Panc1 (cell line): ENCODE measurements at regions not wholly inside any gene's neighbourhood (a gene's known extent, or its start where the extent isn't known, plus 50 kb on each side); places are given as distances from the start of the nearest gene placed in this dataset.

Source experiments
- ATAC-seq: fragments of 200-7000 bp; cut with Tn5 transposase; 2 replicates; pipeline ENCODE4 v1.9.1; 2020; ENCODE audit warnings: mild to moderate bottlenecking, moderate library complexity
- BruUV-seq: library from RNA; stranded (reverse); fragments of 400-500 nt; replicated peaks from 2 replicates; lab custom pipeline; 2021; lab: Mats Ljungman, UMichigan
- CTCF ChIA-PET: fragments of 300-600 bp; sonication (Branson Sonifier 250); formaldehyde crosslinking; loops from one replicate; lab custom pipeline; 2022; ENCODE audit warnings: antibody characterized with exemption; lab: Charles Lee
- POLR2A ChIA-PET: fragments of 300-600 bp; sonication (Branson Sonifier 250); formaldehyde crosslinking; loops from one replicate; lab custom pipeline; 2022; ENCODE audit warnings: antibody characterized with exemption; lab: Charles Lee
- DNase-seq: peaks from one replicate; pipeline ENCODE4 v3.0.0-alpha.2; 2010; ENCODE audit warnings: low read depth, low spot score
- H3K27ac ChIP-seq: 2 replicates; pipeline ENCODE4 v1.5.1; 2011; ENCODE audit warnings: mild to moderate bottlenecking, low read length, inconsistent platforms
- H3K27me3 ChIP-seq: fragments of 200-500 bp; sonication (Bioruptor generic); 2 replicates; pipeline ENCODE4 v1.6.0; 2014; ENCODE audit warnings: low read length, inconsistent platforms; ENCODE audit not compliant: control insufficient read depth, insufficient read depth
- H3K36me3 ChIP-seq: fragments of 200-500 bp; sonication (Bioruptor generic); 2 replicates; pipeline ENCODE4 v1.5.1; 2014; ENCODE audit warnings: inconsistent platforms, mild to moderate bottlenecking, low read length, moderate library complexity; ENCODE audit not compliant: control insufficient read depth, insufficient read depth
- H3K4me1 ChIP-seq: 2 replicates; pipeline ENCODE4 v1.5.1; 2011; ENCODE audit warnings: inconsistent platforms, mild to moderate bottlenecking, low read length, moderate library complexity; ENCODE audit not compliant: control insufficient read depth, insufficient read depth
- H3K4me3 ChIP-seq, 2 experiments: 2 replicates each; pipeline ENCODE4 v1.5.1; 2011 to 2012; ENCODE audit warnings: low read depth in 2 of 2, low read length in 2 of 2, mild to moderate bottlenecking in 2 of 2, inconsistent platforms in 1 of 2, moderate library complexity in 1 of 2
- H3K9me3 ChIP-seq: fragments of 200-500 bp; sonication (Bioruptor generic); 2 replicates; pipeline ENCODE4 v1.5.1; 2014; ENCODE audit warnings: low read depth, mild to moderate bottlenecking, inconsistent platforms, low read length, moderate library complexity; ENCODE audit not compliant: control insufficient read depth, insufficient read depth
- POLR2AphosphoS5 ChIP-seq: IDR thresholded peaks from 2 replicates; pipeline ENCODE4 v1.6.1; 2012; ENCODE audit warnings: mild to moderate bottlenecking, low read depth, low read length, moderate library complexity
- SIN3A ChIP-seq: IDR thresholded peaks from 2 replicates; pipeline ENCODE4 v1.6.1; 2012; ENCODE audit warnings: low read depth, mild to moderate bottlenecking, low read length, moderate library complexity, borderline replicate concordance; ENCODE audit not compliant: insufficient read depth
- TCF7L2 ChIP-seq: IDR thresholded peaks from 2 replicates; pipeline ENCODE4 v1.6.1; 2011; ENCODE audit warnings: mild to moderate bottlenecking, low read depth, low read length, inconsistent platforms
- in situ Hi-C: cut with HindIII; loops from 2 replicates; pipeline ENCODE4 v1.10.0; 2016; ENCODE audit warnings: low sequenced_read_pairs, low pct_unique_long_range_greater_than_20kb
- intact Hi-C: fragments of 100-400 bp; cut with micrococcal nuclease; formaldehyde crosslinking; loops from one replicate; pipeline ENCODE4 v1.10.0; 2022; ENCODE audit not compliant: unreplicated experiment
- TF ChIP-seq, protein P1 (sequence below): fragments of 450-650 bp; IDR thresholded peaks from 2 replicates; pipeline ENCODE4 v1.5.1; 2017; ENCODE audit warnings: mild to moderate bottlenecking
- TF ChIP-seq, protein P2 (sequence below), 2 experiments: IDR thresholded peaks; 2 replicates each; pipeline ENCODE4 v1.6.1; 2011 to 2012; ENCODE audit warnings: low read depth in 2 of 2, control low read depth in 1 of 2, low read length in 1 of 2, mild to moderate bottlenecking in 1 of 2, moderate library complexity in 1 of 2; ENCODE audit not compliant: insufficient read depth in 1 of 2

GRCh38 chr6:97701801-97702200, 418.8 kb upstream of the MMS22L start:
- DNase-seq (no peak), ATAC-seq (no peak)
- intact Hi-C loops = loop anchor here (10.0 kb wide), 1 partner anchor 1143 kb away; no protein-coding TSS in a partner anchor
- in situ Hi-C loops = no loop called here
- no peaks in the 10 kb centered on the region for H3K9me3 ChIP-seq
- no peak overlapping the region for H3K4me3 ChIP-seq
- H3K4me1 ChIP-seq = no peaks in the 10 kb centered on the region
- TF ChIP-seq, protein P1, sequence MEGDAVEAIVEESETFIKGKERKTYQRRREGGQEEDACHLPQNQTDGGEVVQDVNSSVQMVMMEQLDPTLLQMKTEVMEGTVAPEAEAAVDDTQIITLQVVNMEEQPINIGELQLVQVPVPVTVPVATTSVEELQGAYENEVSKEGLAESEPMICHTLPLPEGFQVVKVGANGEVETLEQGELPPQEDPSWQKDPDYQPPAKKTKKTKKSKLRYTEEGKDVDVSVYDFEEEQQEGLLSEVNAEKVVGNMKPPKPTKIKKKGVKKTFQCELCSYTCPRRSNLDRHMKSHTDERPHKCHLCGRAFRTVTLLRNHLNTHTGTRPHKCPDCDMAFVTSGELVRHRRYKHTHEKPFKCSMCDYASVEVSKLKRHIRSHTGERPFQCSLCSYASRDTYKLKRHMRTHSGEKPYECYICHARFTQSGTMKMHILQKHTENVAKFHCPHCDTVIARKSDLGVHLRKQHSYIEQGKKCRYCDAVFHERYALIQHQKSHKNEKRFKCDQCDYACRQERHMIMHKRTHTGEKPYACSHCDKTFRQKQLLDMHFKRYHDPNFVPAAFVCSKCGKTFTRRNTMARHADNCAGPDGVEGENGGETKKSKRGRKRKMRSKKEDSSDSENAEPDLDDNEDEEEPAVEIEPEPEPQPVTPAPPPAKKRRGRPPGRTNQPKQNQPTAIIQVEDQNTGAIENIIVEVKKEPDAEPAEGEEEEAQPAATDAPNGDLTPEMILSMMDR = no peak
- TF ChIP-seq POLR2AphosphoS5 = no peak
- TF ChIP-seq, protein P2, sequence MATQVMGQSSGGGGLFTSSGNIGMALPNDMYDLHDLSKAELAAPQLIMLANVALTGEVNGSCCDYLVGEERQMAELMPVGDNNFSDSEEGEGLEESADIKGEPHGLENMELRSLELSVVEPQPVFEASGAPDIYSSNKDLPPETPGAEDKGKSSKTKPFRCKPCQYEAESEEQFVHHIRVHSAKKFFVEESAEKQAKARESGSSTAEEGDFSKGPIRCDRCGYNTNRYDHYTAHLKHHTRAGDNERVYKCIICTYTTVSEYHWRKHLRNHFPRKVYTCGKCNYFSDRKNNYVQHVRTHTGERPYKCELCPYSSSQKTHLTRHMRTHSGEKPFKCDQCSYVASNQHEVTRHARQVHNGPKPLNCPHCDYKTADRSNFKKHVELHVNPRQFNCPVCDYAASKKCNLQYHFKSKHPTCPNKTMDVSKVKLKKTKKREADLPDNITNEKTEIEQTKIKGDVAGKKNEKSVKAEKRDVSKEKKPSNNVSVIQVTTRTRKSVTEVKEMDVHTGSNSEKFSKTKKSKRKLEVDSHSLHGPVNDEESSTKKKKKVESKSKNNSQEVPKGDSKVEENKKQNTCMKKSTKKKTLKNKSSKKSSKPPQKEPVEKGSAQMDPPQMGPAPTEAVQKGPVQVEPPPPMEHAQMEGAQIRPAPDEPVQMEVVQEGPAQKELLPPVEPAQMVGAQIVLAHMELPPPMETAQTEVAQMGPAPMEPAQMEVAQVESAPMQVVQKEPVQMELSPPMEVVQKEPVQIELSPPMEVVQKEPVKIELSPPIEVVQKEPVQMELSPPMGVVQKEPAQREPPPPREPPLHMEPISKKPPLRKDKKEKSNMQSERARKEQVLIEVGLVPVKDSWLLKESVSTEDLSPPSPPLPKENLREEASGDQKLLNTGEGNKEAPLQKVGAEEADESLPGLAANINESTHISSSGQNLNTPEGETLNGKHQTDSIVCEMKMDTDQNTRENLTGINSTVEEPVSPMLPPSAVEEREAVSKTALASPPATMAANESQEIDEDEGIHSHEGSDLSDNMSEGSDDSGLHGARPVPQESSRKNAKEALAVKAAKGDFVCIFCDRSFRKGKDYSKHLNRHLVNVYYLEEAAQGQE (IDR thresholded peaks at IDR 0.05; ENCODE audit: insufficient read depth in 1 of 2, low read depth in 2 of 2, low read length in 1 of 2) = no peak
- TF ChIP-seq TCF7L2 = no peak
- TF ChIP-seq SIN3A = no peak
- no peak overlapping the region for H3K27ac ChIP-seq
- no peaks in the 10 kb centered on the region for H3K27me3 ChIP-seq
- no peaks in the 10 kb centered on the region for H3K36me3 ChIP-seq
- BruUV-seq = no TSS peak
- CTCF ChIA-PET = no interaction called here
- POLR2A ChIA-PET = no interaction called here

GRCh38 chr6:97702248-97702647, 419.2 kb upstream of the MMS22L start:
- in situ Hi-C loops = no loop called here
- no TSS peak for BruUV-seq
- POLR2A ChIA-PET = no interaction called here
- Histone ChIP-seq H3K36me3 (no peaks in the 10 kb centered on the region), H3K27ac (no peak overlapping the region), H3K4me3 (no peak overlapping the region), H3K27me3 (no peaks in the 10 kb centered on the region), H3K4me1 (no peaks in the 10 kb centered on the region), H3K9me3 (no peaks in the 10 kb centered on the region)
- TF ChIP-seq, protein P2 (IDR thresholded peaks at IDR 0.05; ENCODE audit: insufficient read depth in 1 of 2, low read depth in 2 of 2, low read length in 1 of 2) = no peak
- TF ChIP-seq SIN3A (no peak), POLR2AphosphoS5 (no peak), TCF7L2 (no peak)
- TF ChIP-seq, protein P1 = no peak
- CTCF ChIA-PET = no interaction called here
- no peak for DNase-seq
- intact Hi-C loops = loop anchor here (10.0 kb wide), 1 partner anchor 1143 kb away; no protein-coding TSS in a partner anchor
- ATAC-seq = no peak
